ENCODE measurements at regions not wholly inside any gene's neighbourhood (a gene's known extent, or its start where the extent isn't known, plus 50 kb on each side); places are given as distances from the start of the nearest gene placed in this dataset.

- H3K27ac Mint-ChIP-seq = no peak overlapping the region
- no peaks in the 10 kb centered on the region for H3K4me1 Mint-ChIP-seq
- CTCF ChIA-PET = no interaction called here
- POLR2A ChIA-PET = no interaction called here
- no peaks in the 10 kb centered on the region for H3K9me3 Mint-ChIP-seq
- no peaks in the 10 kb centered on the region for H3K36me3 Mint-ChIP-seq (ENCODE audit: low read depth)
- no peak for DNase-seq
- H3K27me3 Mint-ChIP-seq = no peaks in the 10 kb centered on the region
- no peak overlapping the region for H3K4me3 Mint-ChIP-seq
Observed at GRCh38 chr18:45325778-45326177, 289.5 kb upstream of the SLC14A2 start.

- no peaks in the 10 kb centered on the region for H3K36me3 Mint-ChIP-seq (ENCODE audit: low read depth)
- no peaks in the 10 kb centered on the region for H3K27me3 Mint-ChIP-seq
- POLR2A ChIA-PET = no interaction called here
- no peak overlapping the region for H3K27ac Mint-ChIP-seq
- H3K4me3 Mint-ChIP-seq = no peak overlapping the region
- DNase-seq = no peak
- no peaks in the 10 kb centered on the region for H3K9me3 Mint-ChIP-seq
- CTCF ChIA-PET = no interaction called here
- H3K4me1 Mint-ChIP-seq = no peaks in the 10 kb centered on the region
Observed at GRCh38 chr18:45326505-45326904, 288.8 kb upstream of the SLC14A2 start.

GRCh38 chr18:45328296-45328695, 287.0 kb upstream of the SLC14A2 start:
- Mint-ChIP-seq H3K36me3 (ENCODE audit: low read depth) (no peaks in the 10 kb centered on the region), H3K9me3 (no peaks in the 10 kb centered on the region), H3K4me1 (no peaks in the 10 kb centered on the region), H3K27ac (no peak overlapping the region), H3K4me3 (no peak overlapping the region), H3K27me3 (no peaks in the 10 kb centered on the region)
- POLR2A ChIA-PET = no interaction called here
- CTCF ChIA-PET = no interaction called here
- DNase-seq = no peak

GRCh38 chr18:45328811-45329210, 286.5 kb upstream of the SLC14A2 start:
- no peak for DNase-seq
- Mint-ChIP-seq H3K27ac (no peak overlapping the region), H3K4me3 (no peak overlapping the region), H3K27me3 (no peaks in the 10 kb centered on the region), H3K4me1 (no peaks in the 10 kb centered on the region), H3K9me3 (no peaks in the 10 kb centered on the region), H3K36me3 (ENCODE audit: low read depth) (no peaks in the 10 kb centered on the region)
- ChIA-PET POLR2A (no interaction called here), CTCF (no interaction called here)

- no peak overlapping the region for H3K27ac Mint-ChIP-seq
- no peaks in the 10 kb centered on the region for H3K36me3 Mint-ChIP-seq (ENCODE audit: low read depth)
- no peaks in the 10 kb centered on the region for H3K4me1 Mint-ChIP-seq
- H3K9me3 Mint-ChIP-seq = no peaks in the 10 kb centered on the region
- no peak for DNase-seq
- ChIA-PET CTCF (no interaction called here), POLR2A (no interaction called here)
- no peak overlapping the region for H3K4me3 Mint-ChIP-seq
- no peaks in the 10 kb centered on the region for H3K27me3 Mint-ChIP-seq
Observed at GRCh38 chr18:45329316-45329715, 286.0 kb upstream of the SLC14A2 start.

GRCh38 chr18:45330170-45330594, 285.1 kb upstream of the SLC14A2 start:
- no peaks in the 10 kb centered on the region for H3K27me3 Mint-ChIP-seq
- CTCF ChIA-PET = no interaction called here

GRCh38 chr18:45332871-45333270, 282.4 kb upstream of the SLC14A2 start:
- POLR2A ChIA-PET = no interaction called here
- H3K9me3 Mint-ChIP-seq = no peaks in the 10 kb centered on the region

More at GRCh38 chr18:45330170-45330594, 285.1 kb upstream of the SLC14A2 start:
- Mint-ChIP-seq H3K9me3 (no peaks in the 10 kb centered on the region), H3K27ac (no peak overlapping the region), H3K36me3 (ENCODE audit: low read depth) (no peaks in the 10 kb centered on the region), H3K4me1 (no peaks in the 10 kb centered on the region), H3K4me3 (no peak overlapping the region)
- POLR2A ChIA-PET = no interaction called here
- DNase-seq = no peak

GRCh38 chr18:45334191-45334590, 281.1 kb upstream of the SLC14A2 start:
- H3K27me3 Mint-ChIP-seq = peaks cover 5% of the 10 kb centered on the region
- no peak for DNase-seq
- H3K9me3 Mint-ChIP-seq = no peaks in the 10 kb centered on the region
- CTCF ChIA-PET = no interaction called here
- H3K27ac Mint-ChIP-seq = no peak overlapping the region
- H3K36me3 Mint-ChIP-seq (ENCODE audit: low read depth) = no peaks in the 10 kb centered on the region
- H3K4me1 Mint-ChIP-seq = no peaks in the 10 kb centered on the region
- POLR2A ChIA-PET = no interaction called here
- no peak overlapping the region for H3K4me3 Mint-ChIP-seq

More at GRCh38 chr18:45332871-45333270, 282.4 kb upstream of the SLC14A2 start:
- Mint-ChIP-seq H3K4me3 (no peak overlapping the region), H3K36me3 (ENCODE audit: low read depth) (no peaks in the 10 kb centered on the region), H3K4me1 (no peaks in the 10 kb centered on the region), H3K27me3 (peaks cover 5% of the 10 kb centered on the region), H3K27ac (no peak overlapping the region)
- DNase-seq = no peak
- CTCF ChIA-PET = no interaction called here

- Mint-ChIP-seq H3K4me3 (no peak overlapping the region), H3K36me3 (ENCODE audit: low read depth) (no peaks in the 10 kb centered on the region), H3K9me3 (no peaks in the 10 kb centered on the region), H3K27ac (no peak overlapping the region), H3K27me3 (peaks cover 5% of the 10 kb centered on the region), H3K4me1 (no peaks in the 10 kb centered on the region)
- CTCF ChIA-PET = no interaction called here
- DNase-seq = no peak
- POLR2A ChIA-PET = no interaction called here
Observed at GRCh38 chr18:45335282-45336043, 279.8 kb upstream of the SLC14A2 start.

GRCh38 chr18:45336448-45336847, 278.8 kb upstream of the SLC14A2 start:
- CTCF ChIA-PET = no interaction called here
- POLR2A ChIA-PET = no interaction called here
- Mint-ChIP-seq H3K36me3 (ENCODE audit: low read depth) (no peaks in the 10 kb centered on the region), H3K9me3 (no peaks in the 10 kb centered on the region), H3K4me3 (no peak overlapping the region), H3K27me3 (peaks cover 5% of the 10 kb centered on the region), H3K4me1 (no peaks in the 10 kb centered on the region), H3K27ac (no peak overlapping the region)
- DNase-seq = no peak

GRCh38 chr18:45337477-45337876, 277.8 kb upstream of the SLC14A2 start:
- Mint-ChIP-seq H3K4me3 (no peak overlapping the region), H3K4me1 (no peaks in the 10 kb centered on the region), H3K36me3 (ENCODE audit: low read depth) (no peaks in the 10 kb centered on the region), H3K27ac (no peak overlapping the region), H3K27me3 (peaks cover 5% of the 10 kb centered on the region), H3K9me3 (no peaks in the 10 kb centered on the region)
- ChIA-PET CTCF (no interaction called here), POLR2A (no interaction called here)
- no peak for DNase-seq

- no peak overlapping the region for H3K27ac Mint-ChIP-seq
- no peak overlapping the region for H3K4me3 Mint-ChIP-seq
- H3K36me3 Mint-ChIP-seq (ENCODE audit: low read depth) = no peaks in the 10 kb centered on the region
- CTCF ChIA-PET = interaction anchor here (0.5 kb wide), 1 partner anchor 45 kb away, joined by 3 read pairs; no protein-coding TSS in a partner anchor
- POLR2A ChIA-PET = no interaction called here
- DNase-seq = no peak
- peaks cover 5% of the 10 kb centered on the region for H3K27me3 Mint-ChIP-seq
- H3K9me3 Mint-ChIP-seq = no peaks in the 10 kb centered on the region
- H3K4me1 Mint-ChIP-seq = no peaks in the 10 kb centered on the region
Observed at GRCh38 chr18:45339810-45340550, 275.3 kb upstream of the SLC14A2 start.

- CTCF ChIA-PET = no interaction called here
- Mint-ChIP-seq H3K27ac (no peak overlapping the region), H3K4me3 (no peak overlapping the region), H3K4me1 (no peaks in the 10 kb centered on the region), H3K9me3 (no peaks in the 10 kb centered on the region), H3K36me3 (ENCODE audit: low read depth) (no peaks in the 10 kb centered on the region), H3K27me3 (peaks cover 3% of the 10 kb centered on the region)
- POLR2A ChIA-PET = no interaction called here
- no peak for DNase-seq
Observed at GRCh38 chr18:45340884-45341283, 274.4 kb upstream of the SLC14A2 start.

GRCh38 chr18:45341454-45341853, 273.8 kb upstream of the SLC14A2 start:
- POLR2A ChIA-PET = no interaction called here
- no peaks in the 10 kb centered on the region for H3K9me3 Mint-ChIP-seq

More at GRCh38 chr18:45341454-45341853, 273.8 kb upstream of the SLC14A2 start:
- DNase-seq = no peak
- Mint-ChIP-seq H3K36me3 (ENCODE audit: low read depth) (no peaks in the 10 kb centered on the region), H3K4me1 (no peaks in the 10 kb centered on the region), H3K27me3 (peaks cover 2% of the 10 kb centered on the region), H3K27ac (no peak overlapping the region), H3K4me3 (no peak overlapping the region)
- CTCF ChIA-PET = interaction anchor here (0.6 kb wide), 1 partner anchor 10 kb away, joined by 3 read pairs; no protein-coding TSS in a partner anchor
